Esophagus muscularis mucosa (tissue), 4 donors: ENCODE measurements at regions not wholly inside any gene's neighbourhood (a gene's known extent, or its start where the extent isn't known, plus 50 kb on each side); places are given as distances from the start of the nearest gene placed in this dataset.

Experiments used
- DNase-seq: peaks from one replicate; pipeline ENCODE4 v3.0.0-alpha.2; 2017; ENCODE audit errors: extremely low spot score
- H3K27ac ChIP-seq, 4 donors: fragments of 200-600 bp; sonication (generic); replicated peaks in 1 of 4; 1 replicate in 3 of 4; 2 replicates in 1 of 4; pipeline ENCODE4 v1.5.1; 2016 to 2019; ENCODE audit warnings: mild to moderate bottlenecking in 1 of 4
- H3K27me3 ChIP-seq, 4 donors: fragments of 200-600 bp; sonication (generic); one replicate each; pipeline versions ENCODE4 v1.5.1 to v1.6.0; 2016 to 2019
- H3K36me3 ChIP-seq, 4 donors: fragments of 200-600 bp; sonication (generic); one replicate each; pipeline ENCODE4 v1.5.1; 2016 to 2019
- H3K4me1 ChIP-seq, 4 donors: fragments of 200-600 bp; sonication (generic); one replicate each; pipeline ENCODE4 v1.5.1; 2016 to 2019
- H3K4me3 ChIP-seq, 4 donors: fragments of 200-600 bp; sonication (generic); 1 replicate in 2 of 4; 2 replicates in 2 of 4; pipeline ENCODE4 v1.5.1; 2016 to 2019; ENCODE audit warnings: mild to moderate bottlenecking in 4 of 4, moderate library complexity in 1 of 4
- H3K9me3 ChIP-seq, 4 donors: fragments of 200-600 bp; sonication (generic); 1 replicate in 3 of 4; 2 replicates in 1 of 4; pipeline ENCODE4 v1.5.1; 2016 to 2019
- EP300 ChIP-seq: sonication (generic); formaldehyde crosslinking; IDR thresholded peaks from one replicate; pipeline ENCODE4 v1.6.1; 2017; ENCODE audit warnings: antibody characterized with exemption
- POLR2A ChIP-seq: fragments of 450-650 bp; IDR thresholded peaks from one replicate; pipeline ENCODE4 v1.6.1; 2017; ENCODE audit warnings: antibody characterized with exemption, moderate library complexity, mild to moderate bottlenecking, low read depth
- POLR2AphosphoS5 ChIP-seq, 2 donors: sonication (generic); formaldehyde crosslinking; IDR thresholded peaks; one replicate each; pipeline ENCODE4 v1.6.1; 2017; ENCODE audit warnings: antibody characterized with exemption in 2 of 2
- WGBS: methylation state at CpG from one replicate; pipeline ENCODE4 v1.1.5; 2018; 5-methylcytosine and 5-hydroxymethylcytosine counted together
- intact Hi-C: fragments of 100-400 bp; cut with DNase I; formaldehyde crosslinking; loops from one replicate; pipeline ENCODE4 v1.15.1; 2023
- TF ChIP-seq, protein P1 (sequence below), 3 experiments: fragments of 200-600 bp in 2 of 3; fragments of 450-650 bp in 1 of 3; sonication (generic) in 2 of 3; IDR thresholded peaks; one replicate each; pipeline ENCODE4 v1.5.1; 2017 to 2019; ENCODE audit warnings: antibody characterized with exemption in 3 of 3, mild to moderate bottlenecking in 2 of 3, moderate library complexity in 1 of 3

DNA sequence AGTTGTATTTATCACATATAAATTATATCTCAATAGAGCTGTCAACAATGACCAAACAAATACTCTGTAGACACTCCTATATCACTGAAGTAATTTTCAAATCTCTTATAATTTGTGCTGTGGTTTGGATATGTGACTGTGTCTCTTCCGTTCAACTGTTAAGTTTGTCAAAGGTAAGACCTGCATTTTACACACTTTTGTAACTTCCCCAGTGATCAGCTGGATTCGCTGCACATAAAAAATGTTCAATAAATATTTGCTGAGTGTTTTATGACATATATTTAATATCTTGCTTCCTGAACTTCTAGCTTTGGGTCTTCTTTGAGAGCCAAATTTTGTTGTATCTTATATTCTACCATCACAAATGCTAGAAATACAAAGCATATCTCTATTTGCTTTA lies 57.3 kb upstream of the ROCK1 start:
- WGBS: 79% methylated on average over 2 of the region's 2 CpGs
- no peak for DNase-seq
- H3K27ac ChIP-seq: no peak overlapping the region
- intact Hi-C loops: no loop called here
- no peak overlapping the region for H3K4me3 ChIP-seq
- H3K9me3 ChIP-seq: no peaks in the 10 kb centered on the region
- H3K36me3 ChIP-seq: no peaks in the 10 kb centered on the region
- H3K4me1 ChIP-seq: peaks cover 0 to 14% (median 11%) of the 10 kb centered on the region in 4 donors
- TF ChIP-seq POLR2AphosphoS5 (IDR thresholded peaks at IDR 0.05) (no peak), POLR2A (no peak), EP300 (no peak)
- TF ChIP-seq, protein P1, sequence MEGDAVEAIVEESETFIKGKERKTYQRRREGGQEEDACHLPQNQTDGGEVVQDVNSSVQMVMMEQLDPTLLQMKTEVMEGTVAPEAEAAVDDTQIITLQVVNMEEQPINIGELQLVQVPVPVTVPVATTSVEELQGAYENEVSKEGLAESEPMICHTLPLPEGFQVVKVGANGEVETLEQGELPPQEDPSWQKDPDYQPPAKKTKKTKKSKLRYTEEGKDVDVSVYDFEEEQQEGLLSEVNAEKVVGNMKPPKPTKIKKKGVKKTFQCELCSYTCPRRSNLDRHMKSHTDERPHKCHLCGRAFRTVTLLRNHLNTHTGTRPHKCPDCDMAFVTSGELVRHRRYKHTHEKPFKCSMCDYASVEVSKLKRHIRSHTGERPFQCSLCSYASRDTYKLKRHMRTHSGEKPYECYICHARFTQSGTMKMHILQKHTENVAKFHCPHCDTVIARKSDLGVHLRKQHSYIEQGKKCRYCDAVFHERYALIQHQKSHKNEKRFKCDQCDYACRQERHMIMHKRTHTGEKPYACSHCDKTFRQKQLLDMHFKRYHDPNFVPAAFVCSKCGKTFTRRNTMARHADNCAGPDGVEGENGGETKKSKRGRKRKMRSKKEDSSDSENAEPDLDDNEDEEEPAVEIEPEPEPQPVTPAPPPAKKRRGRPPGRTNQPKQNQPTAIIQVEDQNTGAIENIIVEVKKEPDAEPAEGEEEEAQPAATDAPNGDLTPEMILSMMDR (IDR thresholded peaks at IDR 0.05): no peak
- no peaks in the 10 kb centered on the region for H3K27me3 ChIP-seq

DNA sequence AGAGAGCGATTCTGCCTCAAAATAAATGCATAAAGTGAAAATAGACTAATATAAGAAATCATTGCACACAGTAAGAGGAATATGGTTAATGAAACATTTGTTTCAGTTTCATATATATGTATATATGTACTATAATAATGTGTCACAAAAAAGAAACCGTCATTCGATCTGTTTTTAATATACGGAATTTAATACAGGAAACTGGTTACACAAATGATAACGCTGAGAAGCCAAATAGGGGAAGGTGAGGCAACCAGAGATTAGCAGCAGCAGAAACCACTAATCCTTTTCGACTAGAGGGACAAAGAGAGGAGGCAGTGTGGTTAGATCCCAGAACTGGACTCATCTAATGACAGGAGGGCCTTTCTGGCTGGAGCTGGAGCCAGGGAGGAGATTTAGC lies 64.2 kb upstream of the GREB1L start:
- no peak overlapping the region for H3K4me3 ChIP-seq
- H3K27me3 ChIP-seq: no peaks in the 10 kb centered on the region
- H3K27ac ChIP-seq: no peak overlapping the region
- WGBS: 74% methylated on average over 6 of the region's 6 CpGs
- no peak for DNase-seq
- no peaks in the 10 kb centered on the region for H3K36me3 ChIP-seq
- H3K4me1 ChIP-seq: peaks cover 0 to 7% (median 0%) of the 10 kb centered on the region in 4 donors
- intact Hi-C loops: loop anchor here (5.0 to 10.0 kb wide), 3 partner anchors 66 to 203 kb away; partner anchors contain the start of gene ROCK1
- TF ChIP-seq, protein P1 (IDR thresholded peaks at IDR 0.05): no peak
- TF ChIP-seq POLR2A: no peak
- no peak for TF ChIP-seq EP300
- no peak for TF ChIP-seq POLR2AphosphoS5 (IDR thresholded peaks at IDR 0.05)
- H3K9me3 ChIP-seq: no peaks in the 10 kb centered on the region

DNA sequence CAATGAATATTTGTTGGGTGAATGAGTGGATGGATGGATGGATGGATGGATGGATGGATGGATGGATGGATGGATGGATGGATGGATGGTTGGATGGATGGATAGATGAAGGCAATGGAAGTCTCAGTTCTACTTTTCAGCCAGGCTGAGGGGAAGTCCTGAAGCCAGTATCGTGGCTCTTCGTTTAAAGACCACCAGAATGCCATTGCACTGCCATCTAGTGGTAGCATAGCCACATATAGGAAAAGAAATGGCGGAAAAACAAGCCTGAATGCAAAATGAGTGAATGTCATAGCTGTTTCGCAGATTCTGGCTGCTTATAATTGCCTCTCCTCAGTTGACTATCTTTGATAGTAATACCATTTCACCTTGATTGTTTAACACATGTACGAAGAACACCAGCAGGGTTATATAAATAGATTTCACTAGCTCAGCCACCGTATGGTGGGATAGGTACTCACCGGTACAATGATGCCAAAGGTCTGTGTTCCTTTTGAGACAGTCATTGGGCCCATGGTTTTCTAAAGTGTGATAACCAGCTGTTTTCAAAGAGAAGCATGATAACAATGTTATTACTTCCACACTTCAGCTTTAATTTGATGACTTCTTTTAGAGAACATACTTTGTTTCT lies 62.3 kb upstream of the GREB1L start:
- H3K27me3 ChIP-seq: no peaks in the 10 kb centered on the region
- peaks cover 0 to 7% (median 0%) of the 10 kb centered on the region in 4 donors for H3K4me1 ChIP-seq
- H3K36me3 ChIP-seq: no peaks in the 10 kb centered on the region
- no peak overlapping the region for H3K4me3 ChIP-seq
- DNase-seq: no peak
- TF ChIP-seq EP300: no peak
- TF ChIP-seq, protein P1 (IDR thresholded peaks at IDR 0.05): peak; percentile 65 to 79 (median 71)
- intact Hi-C loops: loop anchor here (5.0 to 10.0 kb wide), 3 partner anchors 67 to 205 kb away; partner anchors contain the start of gene ROCK1
- H3K9me3 ChIP-seq: no peaks in the 10 kb centered on the region
- H3K27ac ChIP-seq: no peak overlapping the region
- 29% methylated on average over 7 of the region's 7 CpGs for WGBS

DNA sequence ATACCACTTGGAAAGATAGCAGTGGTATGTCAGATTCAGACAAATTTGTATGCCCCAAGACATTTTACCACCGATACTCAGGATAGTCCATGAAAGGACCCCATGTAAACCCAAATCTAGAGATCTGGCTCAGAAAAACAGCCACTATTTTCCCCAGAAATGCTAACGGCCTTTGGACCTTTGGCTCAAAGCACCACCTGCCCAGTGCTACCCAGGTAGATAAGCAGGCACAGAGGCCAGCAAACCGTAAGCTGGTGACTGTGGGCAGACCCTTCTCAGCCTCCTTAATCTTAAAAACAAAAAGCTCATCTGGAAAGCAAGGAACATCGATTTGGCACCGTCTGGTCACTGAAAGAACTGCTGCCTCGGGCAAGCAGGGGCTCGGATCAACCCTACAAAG lies 61.4 kb upstream of the GREB1L start:
- H3K36me3 ChIP-seq: no peaks in the 10 kb centered on the region
- TF ChIP-seq, protein P1 (IDR thresholded peaks at IDR 0.05): no peak
- TF ChIP-seq POLR2A (no peak), POLR2AphosphoS5 (IDR thresholded peaks at IDR 0.05) (no peak), EP300 (no peak)
- no peaks in the 10 kb centered on the region for H3K9me3 ChIP-seq
- H3K27ac ChIP-seq: no peak overlapping the region
- intact Hi-C loops: no loop called here
- H3K27me3 ChIP-seq: no peaks in the 10 kb centered on the region
- H3K4me3 ChIP-seq: no peak overlapping the region
- DNase-seq: no peak
- peaks cover 0 to 7% (median 0%) of the 10 kb centered on the region in 4 donors for H3K4me1 ChIP-seq
- WGBS: 79% methylated on average over 4 of the region's 7 CpGs

DNA sequence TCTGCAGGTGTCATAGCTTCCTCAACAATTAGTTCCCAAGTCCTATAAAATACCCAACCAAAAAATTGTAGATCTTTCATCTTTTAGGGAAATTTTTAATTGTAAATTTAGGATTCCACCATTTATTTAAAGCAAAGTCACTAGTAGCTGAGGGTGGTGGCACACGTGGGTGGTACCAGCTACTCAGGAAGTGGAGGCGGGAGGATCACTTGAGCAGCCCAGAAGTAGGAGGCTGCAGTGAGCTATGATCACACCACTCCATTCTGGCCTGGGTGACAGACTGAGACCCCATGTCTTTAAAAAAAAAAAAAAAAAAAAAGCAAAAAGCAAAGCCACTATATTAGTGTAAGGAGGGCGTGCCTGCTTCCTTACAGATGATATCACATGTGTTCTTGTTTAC lies 60.3 kb upstream of the GREB1L start:
- intact Hi-C loops: no loop called here
- Histone ChIP-seq H3K9me3 (no peaks in the 10 kb centered on the region), H3K27ac (no peak overlapping the region), H3K4me1 (peaks cover 0 to 7% (median 0%) of the 10 kb centered on the region in 4 donors), H3K4me3 (no peak overlapping the region), H3K36me3 (no peaks in the 10 kb centered on the region), H3K27me3 (no peaks in the 10 kb centered on the region)
- no peak for DNase-seq
- TF ChIP-seq, protein P1 (IDR thresholded peaks at IDR 0.05): no peak
- no peak for TF ChIP-seq POLR2AphosphoS5 (IDR thresholded peaks at IDR 0.05)
- no peak for TF ChIP-seq EP300
- no peak for TF ChIP-seq POLR2A
- WGBS: 81% methylated on average over 3 of the region's 3 CpGs
